H9 (cell line): ENCODE measurements at regions not wholly inside any gene's neighbourhood (a gene's known extent, or its start where the extent isn't known, plus 50 kb on each side); places are given as distances from the start of the nearest gene placed in this dataset.

Source experiments
- DNase-seq: peaks from one replicate; pipeline ENCODE4 v3.0.0-alpha.2; 2017
- H2AFZ ChIP-seq: one replicate; pipeline ENCODE4 v1.6.1; 2013; ENCODE audit warnings: mild to moderate bottlenecking, low read length, control low read depth, moderate library complexity
- H2AK5ac ChIP-seq: 2 replicates; pipeline ENCODE4 v1.6.1; 2013; ENCODE audit warnings: low read length, control low read depth, mixed read lengths; ENCODE audit not compliant: insufficient read length
- H2BK120ac ChIP-seq: one replicate; pipeline ENCODE4 v1.6.1; 2013; ENCODE audit warnings: low read depth, mild to moderate bottlenecking, low read length, control low read depth, inconsistent platforms; ENCODE audit not compliant: poor library complexity, severe bottlenecking
- H2BK12ac ChIP-seq: 2 replicates; pipeline ENCODE4 v1.6.1; 2013; ENCODE audit warnings: low read length, control low read depth, mixed read lengths, low read depth; ENCODE audit not compliant: insufficient read length
- H2BK15ac ChIP-seq: 2 replicates; pipeline ENCODE4 v1.6.1; 2013; ENCODE audit warnings: low read depth, low read length, control low read depth
- H2BK20ac ChIP-seq: one replicate; pipeline ENCODE4 v1.6.1; 2013; ENCODE audit warnings: low read depth, mild to moderate bottlenecking, low read length, control low read depth, inconsistent platforms; ENCODE audit not compliant: poor library complexity, severe bottlenecking
- H2BK5ac ChIP-seq: 2 replicates; pipeline ENCODE4 v1.6.1; 2013; ENCODE audit warnings: low read length, control low read depth, mixed read lengths; ENCODE audit not compliant: insufficient read length
- H3K14ac ChIP-seq: 2 replicates; pipeline ENCODE4 v1.6.1; 2013; ENCODE audit warnings: low read length, control low read depth; ENCODE audit not compliant: insufficient read depth
- H3K18ac ChIP-seq: 2 replicates; pipeline ENCODE4 v1.6.1; 2013; ENCODE audit warnings: low read depth, mild to moderate bottlenecking, mixed read lengths, low read length, control low read depth; ENCODE audit not compliant: insufficient read length
- H3K23ac ChIP-seq: 2 replicates; pipeline ENCODE4 v1.6.1; 2013; ENCODE audit warnings: low read length, control low read depth, mixed read lengths, low read depth; ENCODE audit not compliant: insufficient read length
- H3K23me2 ChIP-seq: 2 replicates; pipeline ENCODE4 v1.6.1; 2013; ENCODE audit warnings: low read depth, mild to moderate bottlenecking, mixed read lengths, low read length, control low read depth; ENCODE audit not compliant: insufficient read length, poor library complexity, severe bottlenecking
- H3K27ac ChIP-seq: 2 replicates; pipeline ENCODE4 v1.5.1; 2013; ENCODE audit warnings: low read length, control low read depth, mixed read lengths, low read depth; ENCODE audit not compliant: insufficient read length
- H3K27me3 ChIP-seq: 2 replicates; pipeline ENCODE4 v1.6.1; 2013; ENCODE audit warnings: low read length, control low read depth, inconsistent platforms; ENCODE audit not compliant: insufficient read depth
- H3K4ac ChIP-seq: 2 replicates; pipeline ENCODE4 v1.6.1; 2013; ENCODE audit warnings: low read depth, mild to moderate bottlenecking, control low read depth, inconsistent platforms, low read length, moderate library complexity
- H3K4me1 ChIP-seq: 2 replicates; pipeline ENCODE4 v1.6.1; 2013; ENCODE audit warnings: low read length, control low read depth, inconsistent platforms; ENCODE audit not compliant: insufficient read depth
- H3K4me2 ChIP-seq: 2 replicates; pipeline ENCODE4 v1.6.1; 2013; ENCODE audit warnings: low read length, control low read depth, mixed read lengths; ENCODE audit not compliant: insufficient read length, insufficient read depth
- H3K56ac ChIP-seq: 2 replicates; pipeline ENCODE4 v1.6.1; 2013; ENCODE audit warnings: low read depth, mild to moderate bottlenecking, mixed read lengths, low read length, control low read depth; ENCODE audit not compliant: insufficient read length
- H3K79me1 ChIP-seq: 2 replicates; pipeline ENCODE4 v1.6.1; 2013; ENCODE audit warnings: low read depth, mild to moderate bottlenecking, moderate library complexity, low read length, control low read depth, inconsistent platforms; ENCODE audit not compliant: insufficient read depth, poor library complexity, severe bottlenecking
- H3K79me2 ChIP-seq: 2 replicates; pipeline ENCODE4 v1.6.1; 2013; ENCODE audit warnings: low read length, control low read depth, inconsistent platforms; ENCODE audit not compliant: insufficient read depth
- H3K9ac ChIP-seq: 2 replicates; pipeline ENCODE4 v1.6.1; 2013; ENCODE audit warnings: low read length, control low read depth, mixed read lengths; ENCODE audit not compliant: insufficient read length; ENCODE audit errors: extremely low read depth
- H3K9me3 ChIP-seq: one replicate; pipeline ENCODE4 v1.6.1; 2013; ENCODE audit warnings: low read depth, low read length, inconsistent platforms; ENCODE audit not compliant: control insufficient read depth
- H3T11ph ChIP-seq: one replicate; pipeline ENCODE4 v1.6.1; 2013; ENCODE audit warnings: mild to moderate bottlenecking, low read length, control low read depth, inconsistent platforms
- H4K20me1 ChIP-seq: one replicate; pipeline ENCODE4 v1.6.1; 2013; ENCODE audit not compliant: control insufficient read depth, insufficient read length, insufficient read depth
- H4K5ac ChIP-seq: 2 replicates; pipeline ENCODE4 v1.6.1; 2013; ENCODE audit warnings: low read depth, mild to moderate bottlenecking, mixed read lengths, low read length, control low read depth; ENCODE audit not compliant: insufficient read length
- H4K8ac ChIP-seq: replicated peaks from 2 replicates; pipeline ENCODE4 v1.6.1; 2013; ENCODE audit warnings: low read length, control low read depth, mixed read lengths, low read depth; ENCODE audit not compliant: insufficient read length
- H4K91ac ChIP-seq: 2 replicates; pipeline ENCODE4 v1.6.1; 2013; ENCODE audit warnings: low read depth, mild to moderate bottlenecking, moderate library complexity, mixed read lengths, low read length, control low read depth; ENCODE audit not compliant: insufficient read length
- H3K27ac Mint-ChIP-seq, 3 experiments: 2 replicates in 2 of 3; 3 replicates in 1 of 3; pipeline ENCODE4 v1.8.0; 2020 to 2021; ENCODE audit warnings: mixed read lengths in 3 of 3, mild to moderate bottlenecking in 1 of 3, moderate library complexity in 1 of 3
- H3K27me3 Mint-ChIP-seq: 2 replicates; pipeline ENCODE4 v1.8.0; 2021; ENCODE audit warnings: low read depth, mild to moderate bottlenecking, moderate library complexity, mixed read lengths
- H3K36me3 Mint-ChIP-seq, 3 experiments: 2 replicates in 2 of 3; 3 replicates in 1 of 3; pipeline ENCODE4 v1.8.0; 2020 to 2021; ENCODE audit warnings: low read depth in 3 of 3, mixed read lengths in 3 of 3; ENCODE audit not compliant: insufficient read depth in 1 of 3
- H3K4me1 Mint-ChIP-seq, 2 experiments: 2 replicates each; pipeline ENCODE4 v1.8.0; 2020; ENCODE audit warnings: mixed read lengths in 2 of 2
- H3K4me3 Mint-ChIP-seq, 2 experiments: 2 replicates in 1 of 2; 3 replicates in 1 of 2; pipeline ENCODE4 v1.8.0; 2020 to 2021; ENCODE audit warnings: mild to moderate bottlenecking in 2 of 2, mixed read lengths in 2 of 2, moderate library complexity in 1 of 2
- H3K9me3 Mint-ChIP-seq, 2 experiments: 2 replicates in 1 of 2; 3 replicates in 1 of 2; pipeline ENCODE4 v1.8.0; 2020; ENCODE audit warnings: mild to moderate bottlenecking in 2 of 2, mixed read lengths in 2 of 2, moderate library complexity in 1 of 2
- WGBS: extraction: QIAGEN DNeasy Blood & Tissue Kit; methylation state at CpG from one replicate; pipeline ENCODE4 v1.1.7; 2013; ENCODE audit warnings: missing lambda C conversion rate, low lambda C conversion rate, mixed read lengths; ENCODE audit not compliant: insufficient read length; ENCODE audit errors: extremely low coverage; 5-methylcytosine and 5-hydroxymethylcytosine counted together
- TF ChIP-seq, protein P1 (sequence below): fragments of 200-600 bp; sonication (generic); conservative IDR thresholded peaks from 3 replicates; pipeline ENCODE4 v1.8.0; 2021; ENCODE audit warnings: antibody characterized with exemption, mild to moderate bottlenecking

DNA sequence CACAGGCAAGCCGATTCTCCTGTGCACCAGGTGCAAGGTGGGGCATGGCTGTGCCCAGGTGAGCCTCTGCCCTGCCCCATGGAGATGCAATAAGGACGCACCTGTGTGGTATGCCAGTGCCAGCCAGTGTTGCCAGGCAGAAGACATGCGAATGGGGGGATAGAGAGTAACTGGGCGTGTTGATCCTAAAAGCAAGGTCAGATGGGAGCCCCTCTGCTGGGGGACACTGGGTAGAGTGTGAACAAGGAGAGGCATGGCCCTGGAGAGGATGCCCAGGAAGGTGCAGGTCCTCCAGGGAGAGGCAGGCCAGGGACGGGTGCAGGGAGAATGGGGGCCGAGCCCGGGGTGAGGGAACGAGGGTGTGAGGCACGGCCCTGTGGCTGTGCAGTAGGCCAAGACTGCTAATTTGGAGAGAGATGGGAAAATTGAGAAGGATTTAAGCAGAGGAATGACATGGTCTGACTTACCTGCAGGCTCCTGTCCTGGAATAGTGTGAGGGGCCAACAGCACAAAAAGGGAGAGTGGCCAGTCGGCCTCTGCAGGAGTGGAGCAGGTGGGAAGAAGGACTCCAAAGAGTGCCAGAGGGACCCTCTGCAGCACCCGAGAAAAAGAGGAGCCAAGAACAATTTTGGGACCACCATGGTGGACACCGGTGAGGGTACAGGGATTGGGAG lies 690.4 kb upstream of the HS6ST1 start:
- no peaks in the 10 kb centered on the region for H3K79me2 ChIP-seq
- no peak overlapping the region for H3K9ac ChIP-seq
- peaks cover 4% of the 10 kb centered on the region for H3K27me3 Mint-ChIP-seq
- no peak overlapping the region for H3K4ac ChIP-seq
- H2BK120ac ChIP-seq: no peak overlapping the region
- no CpG with 5 or more reads among the region's 12 CpGs for WGBS
- no peak overlapping the region for H3K4me3 Mint-ChIP-seq
- no peaks in the 10 kb centered on the region for H3K27me3 ChIP-seq
- H4K20me1 ChIP-seq: no peaks in the 10 kb centered on the region
- no peak overlapping the region for H3K23ac ChIP-seq
- H4K91ac ChIP-seq: no peak overlapping the region
- H3K4me2 ChIP-seq: no peak overlapping the region
- no peak overlapping the region for H4K5ac ChIP-seq
- no peak overlapping the region for H3K27ac Mint-ChIP-seq
- H2BK20ac ChIP-seq: no peak overlapping the region
- no peak overlapping the region; the same call in 1 of the 2 replicates for H3K14ac ChIP-seq
- no peak overlapping the region for H2BK5ac ChIP-seq
- H3K9me3 Mint-ChIP-seq: no peaks in the 10 kb centered on the region
- H2AFZ ChIP-seq: no peak overlapping the region
- H3T11ph ChIP-seq: no peak overlapping the region
- no peak overlapping the region for H2BK12ac ChIP-seq
- DNase-seq: no peak
- H3K56ac ChIP-seq: no peak overlapping the region
- no peaks in the 10 kb centered on the region; a peak in 2 of 7 replicates for H3K36me3 Mint-ChIP-seq
- peaks cover 0 to 3% of the 10 kb centered on the region in 2 experiments; a peak in 1 of 4 replicates for H3K4me1 Mint-ChIP-seq
- H2AK5ac ChIP-seq: no peak overlapping the region
- H3K23me2 ChIP-seq: no peaks in the 10 kb centered on the region
- H3K27ac ChIP-seq: no peak overlapping the region
- no peaks in the 10 kb centered on the region for H3K9me3 ChIP-seq
- no peak overlapping the region for H2BK15ac ChIP-seq
- TF ChIP-seq, protein P1, sequence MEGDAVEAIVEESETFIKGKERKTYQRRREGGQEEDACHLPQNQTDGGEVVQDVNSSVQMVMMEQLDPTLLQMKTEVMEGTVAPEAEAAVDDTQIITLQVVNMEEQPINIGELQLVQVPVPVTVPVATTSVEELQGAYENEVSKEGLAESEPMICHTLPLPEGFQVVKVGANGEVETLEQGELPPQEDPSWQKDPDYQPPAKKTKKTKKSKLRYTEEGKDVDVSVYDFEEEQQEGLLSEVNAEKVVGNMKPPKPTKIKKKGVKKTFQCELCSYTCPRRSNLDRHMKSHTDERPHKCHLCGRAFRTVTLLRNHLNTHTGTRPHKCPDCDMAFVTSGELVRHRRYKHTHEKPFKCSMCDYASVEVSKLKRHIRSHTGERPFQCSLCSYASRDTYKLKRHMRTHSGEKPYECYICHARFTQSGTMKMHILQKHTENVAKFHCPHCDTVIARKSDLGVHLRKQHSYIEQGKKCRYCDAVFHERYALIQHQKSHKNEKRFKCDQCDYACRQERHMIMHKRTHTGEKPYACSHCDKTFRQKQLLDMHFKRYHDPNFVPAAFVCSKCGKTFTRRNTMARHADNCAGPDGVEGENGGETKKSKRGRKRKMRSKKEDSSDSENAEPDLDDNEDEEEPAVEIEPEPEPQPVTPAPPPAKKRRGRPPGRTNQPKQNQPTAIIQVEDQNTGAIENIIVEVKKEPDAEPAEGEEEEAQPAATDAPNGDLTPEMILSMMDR: no peak
- no peak overlapping the region for H4K8ac ChIP-seq
- no peaks in the 10 kb centered on the region for H3K4me1 ChIP-seq
- H3K18ac ChIP-seq: no peak overlapping the region
- H3K79me1 ChIP-seq: no peaks in the 10 kb centered on the region
